SK-N-SH (cell line): ENCODE measurements at regions not wholly inside any gene's neighbourhood (a gene's known extent, or its start where the extent isn't known, plus 50 kb on each side); places are given as distances from the start of the nearest gene placed in this dataset.

Experiments
- CTCF ChIA-PET: fragments of 300-600, 350-600 bp; formaldehyde crosslinking; extraction: SDS; loops from one replicate; lab custom pipeline; 2021; lab: Yijun Ruan, JAX
- POLR2A ChIA-PET: fragments of 350-600 bp; sonication (Branson Sonifier 250); formaldehyde crosslinking; extraction: SDS; loops from one replicate; lab custom pipeline; 2020; ENCODE audit warnings: antibody characterized with exemption, inconsistent platforms; lab: Yijun Ruan, JAX
- DNase-seq: peaks from one replicate; pipeline ENCODE4 v3.0.0; 2012
- H2AFZ ChIP-seq: fragments of 200-600 bp; sonication (generic); 2 replicates; pipeline ENCODE4 v1.8.1; 2016; ENCODE audit warnings: antibody characterized with exemption, mild to moderate bottlenecking, low read depth
- H3F3A ChIP-seq: fragments of 200-600 bp; sonication (generic); replicated peaks from 2 replicates; pipeline ENCODE3; 2016; ENCODE audit warnings: antibody characterized with exemption, mild to moderate bottlenecking; ENCODE audit not compliant: insufficient read depth
- H3K27ac ChIP-seq, 2 experiments: fragments of 200-500 bp in 1 of 2; fragments of 200-600 bp in 1 of 2; sonication (Bioruptor generic) in 1 of 2; sonication (generic), shearing (Covaris generic) in 1 of 2; 2 replicates each; pipeline versions ENCODE4 v1.5.1 to v1.6.1; 2014 to 2016; ENCODE audit warnings: low read depth in 2 of 2, inconsistent platforms in 1 of 2, low read length in 1 of 2, mild to moderate bottlenecking in 1 of 2, mixed read lengths in 1 of 2
- H3K27me3 ChIP-seq: fragments of 200-600 bp; sonication (generic), shearing (Covaris generic); 2 replicates; pipeline ENCODE4 v1.6.1; 2016; ENCODE audit warnings: mixed run types; ENCODE audit not compliant: insufficient read depth
- H3K36me3 ChIP-seq, 2 experiments: fragments of 200-500 bp in 1 of 2; fragments of 200-600 bp in 1 of 2; sonication (Bioruptor generic) in 1 of 2; sonication (generic) in 1 of 2; replicated peaks in 1 of 2; 2 replicates each; pipeline versions ENCODE3 to v1.5.1; 2014 to 2016; ENCODE audit warnings: low read length in 1 of 2, mild to moderate bottlenecking in 1 of 2; ENCODE audit not compliant: insufficient read depth in 2 of 2, control insufficient read depth in 1 of 2
- H3K4me1 ChIP-seq, 2 experiments: fragments of 200-500 bp in 1 of 2; fragments of 200-600 bp in 1 of 2; sonication (Bioruptor generic) in 1 of 2; sonication (generic), shearing (Covaris generic) in 1 of 2; 2 replicates each; pipeline versions ENCODE4 v1.5.1 to v1.6.1; 2014 to 2016; ENCODE audit warnings: low read depth in 1 of 2, low read length in 1 of 2, mixed run types in 1 of 2; ENCODE audit not compliant: insufficient read depth in 2 of 2, control insufficient read depth in 1 of 2
- H3K4me2 ChIP-seq: fragments of 200-600 bp; sonication (generic), shearing (Covaris generic); 2 replicates; pipeline ENCODE4 v1.6.1; 2017; ENCODE audit warnings: mixed run types
- H3K4me3 ChIP-seq, 2 experiments: fragments of 200-500 bp in 1 of 2; fragments of 200-600 bp in 1 of 2; sonication (Bioruptor generic) in 1 of 2; sonication (generic), shearing (Covaris generic) in 1 of 2; 2 replicates each; pipeline versions ENCODE4 v1.5.1 to v1.8.1; 2014 to 2016; ENCODE audit warnings: low read depth in 2 of 2, inconsistent platforms in 1 of 2, low read length in 1 of 2, mild to moderate bottlenecking in 1 of 2, mixed read lengths in 1 of 2, moderate library complexity in 1 of 2
- H3K79me2 ChIP-seq: fragments of 200-600 bp; sonication (generic); 2 replicates; pipeline ENCODE4 v1.8.1; 2017; ENCODE audit warnings: mild to moderate bottlenecking; ENCODE audit not compliant: insufficient read depth
- H3K9ac ChIP-seq: fragments of 200-600 bp; sonication (generic); 2 replicates; pipeline ENCODE4 v1.6.1; 2017; ENCODE audit warnings: mixed run types
- H3K9me2 ChIP-seq: fragments of 200-600 bp; sonication (generic); 2 replicates; pipeline ENCODE4 v1.6.1; 2017; ENCODE audit warnings: mixed run types
- H3K9me3 ChIP-seq: fragments of 200-600 bp; sonication (generic); 2 replicates; pipeline ENCODE4 v1.6.1; 2017; ENCODE audit warnings: mixed run types, mild to moderate bottlenecking, moderate library complexity
- H4K20me1 ChIP-seq: fragments of 200-600 bp; sonication (generic); 2 replicates; pipeline ENCODE4 v1.6.1; 2017; ENCODE audit warnings: mild to moderate bottlenecking, mixed run types; ENCODE audit not compliant: insufficient read depth
- CHD2 ChIP-seq: fragments of 150-350 bp; IDR thresholded peaks from 2 replicates; pipeline ENCODE4 v1.6.1; 2018; ENCODE audit warnings: low read length; ENCODE audit not compliant: partially characterized antibody
- ELF1 ChIP-seq: IDR thresholded peaks from 2 replicates; pipeline ENCODE4 v1.4.0; 2012
- EP300 ChIP-seq, 2 experiments: IDR thresholded peaks; 2 replicates each; pipeline versions ENCODE4 v1.4.0 to v1.6.1; 2012; ENCODE audit warnings: borderline replicate concordance in 1 of 2, low read depth in 1 of 2, low read length in 1 of 2
- EZH2phosphoT487 ChIP-seq: fragments of 200-600 bp; sonication (generic); IDR thresholded peaks from 2 replicates; pipeline ENCODE4 v1.6.1; 2017; ENCODE audit warnings: low read depth, mixed run types, mild to moderate bottlenecking, antibody characterized with exemption, moderate library complexity, borderline replicate concordance
- FOXJ3 ChIP-seq: sonication (generic); formaldehyde crosslinking; IDR thresholded peaks from 2 replicates; pipeline ENCODE4 v1.5.1; 2020; ENCODE audit warnings: mild to moderate bottlenecking, missing genetic modification reagents
- GABPA ChIP-seq: IDR thresholded peaks from 2 replicates; pipeline ENCODE4 v1.4.0; 2012; ENCODE audit warnings: low read depth, mild to moderate bottlenecking
- GATA2 ChIP-seq: sonication (generic); formaldehyde crosslinking; IDR thresholded peaks from 2 replicates; pipeline ENCODE4 v1.5.0; 2020; ENCODE audit warnings: mild to moderate bottlenecking, missing genetic modification reagents
- JUND ChIP-seq: IDR thresholded peaks from 2 replicates; pipeline ENCODE4 v1.4.0; 2012
- MEF2A ChIP-seq: IDR thresholded peaks from 2 replicates; pipeline ENCODE4 v1.4.0; 2012; ENCODE audit warnings: low read depth, borderline replicate concordance
- NFIC ChIP-seq: IDR thresholded peaks from 2 replicates; pipeline ENCODE4 v1.4.0; 2012; ENCODE audit warnings: borderline replicate concordance
- NRF1 ChIP-seq: IDR thresholded peaks from 2 replicates; pipeline ENCODE4 v1.6.1; 2012; ENCODE audit warnings: low read depth, mild to moderate bottlenecking, low read length
- RAD21 ChIP-seq: IDR thresholded peaks from 2 replicates; pipeline ENCODE4 v1.6.1; 2012; ENCODE audit warnings: mild to moderate bottlenecking, low read length
- RCOR1 ChIP-seq: fragments of 150-350 bp; IDR thresholded peaks from 2 replicates; pipeline ENCODE4 v1.6.1; 2017; ENCODE audit warnings: antibody characterized with exemption, low read length
- RXRA ChIP-seq: IDR thresholded peaks from 2 replicates; pipeline ENCODE4 v1.4.0; 2012; ENCODE audit warnings: low read depth, mild to moderate bottlenecking, borderline replicate concordance
- SIN3A ChIP-seq: IDR thresholded peaks from 2 replicates; pipeline ENCODE4 v1.6.1; 2012; ENCODE audit warnings: low read depth, mild to moderate bottlenecking, low read length, moderate library complexity, borderline replicate concordance
- SMC3 ChIP-seq: IDR thresholded peaks from 2 replicates; pipeline ENCODE4 v1.6.1; 2012; ENCODE audit warnings: low read depth, low read length, improper control_type of control experiment
- TAF1 ChIP-seq: IDR thresholded peaks from 2 replicates; pipeline ENCODE4 v1.6.1; 2012; ENCODE audit warnings: low read depth, mild to moderate bottlenecking, low read length, moderate library complexity, borderline replicate concordance
- TCF12 ChIP-seq: IDR thresholded peaks from 2 replicates; pipeline ENCODE4 v1.4.0; 2012
- TEAD4 ChIP-seq: IDR thresholded peaks from 2 replicates; pipeline ENCODE4 v1.4.0; 2012; ENCODE audit warnings: mild to moderate bottlenecking, borderline replicate concordance; ENCODE audit not compliant: insufficient read depth
- USF1 ChIP-seq: IDR thresholded peaks from 2 replicates; pipeline ENCODE4 v1.4.0; 2012; ENCODE audit warnings: low read depth, borderline replicate concordance
- YY1 ChIP-seq: IDR thresholded peaks from 2 replicates; pipeline ENCODE4 v1.4.0; 2012; ENCODE audit warnings: low read depth, mild to moderate bottlenecking
- WGBS: methylation state at CpG from one replicate; pipeline ENCODE4 v1.1.6; 2017; ENCODE audit warnings: low lambda C conversion rate; 5-methylcytosine and 5-hydroxymethylcytosine counted together
- TF ChIP-seq, protein P1 (sequence below): IDR thresholded peaks from 2 replicates; pipeline ENCODE4 v1.4.0; 2012; ENCODE audit warnings: low read depth, borderline replicate concordance

GRCh38 chr4:147236806-147237205, 244.1 kb upstream of the EDNRA start:
- Histone ChIP-seq H4K20me1 (no peaks in the 10 kb centered on the region), H2AFZ (no peak overlapping the region), H3K79me2 (no peaks in the 10 kb centered on the region), H3K4me1 (no peaks in the 10 kb centered on the region), H3K4me3 (no peak overlapping the region), H3K36me3 (no peaks in the 10 kb centered on the region), H3K9ac (no peak overlapping the region), H3K4me2 (no peak overlapping the region), H3K9me2 (no peaks in the 10 kb centered on the region), H3K9me3 (no peaks in the 10 kb centered on the region), H3K27me3 (no peaks in the 10 kb centered on the region), H3F3A (no peaks in the 10 kb centered on the region), H3K27ac (no peak overlapping the region)
- 63% methylated on average over 3 of the region's 3 CpGs for WGBS
- ChIA-PET POLR2A (no interaction called here), CTCF (no interaction called here)
- no peak for DNase-seq
- no peak for TF ChIP-seq TEAD4
- TF ChIP-seq TAF1: no peak
- TF ChIP-seq GATA2 (CRISPR knock-in tag): no peak
- no peak for TF ChIP-seq MEF2A
- no peak for TF ChIP-seq RCOR1
- no peak for TF ChIP-seq YY1
- no peak for TF ChIP-seq RAD21
- no peak for TF ChIP-seq EZH2phosphoT487
- TF ChIP-seq ELF1: no peak
- no peak for TF ChIP-seq GABPA
- no peak for TF ChIP-seq RXRA
- TF ChIP-seq, protein P1, sequence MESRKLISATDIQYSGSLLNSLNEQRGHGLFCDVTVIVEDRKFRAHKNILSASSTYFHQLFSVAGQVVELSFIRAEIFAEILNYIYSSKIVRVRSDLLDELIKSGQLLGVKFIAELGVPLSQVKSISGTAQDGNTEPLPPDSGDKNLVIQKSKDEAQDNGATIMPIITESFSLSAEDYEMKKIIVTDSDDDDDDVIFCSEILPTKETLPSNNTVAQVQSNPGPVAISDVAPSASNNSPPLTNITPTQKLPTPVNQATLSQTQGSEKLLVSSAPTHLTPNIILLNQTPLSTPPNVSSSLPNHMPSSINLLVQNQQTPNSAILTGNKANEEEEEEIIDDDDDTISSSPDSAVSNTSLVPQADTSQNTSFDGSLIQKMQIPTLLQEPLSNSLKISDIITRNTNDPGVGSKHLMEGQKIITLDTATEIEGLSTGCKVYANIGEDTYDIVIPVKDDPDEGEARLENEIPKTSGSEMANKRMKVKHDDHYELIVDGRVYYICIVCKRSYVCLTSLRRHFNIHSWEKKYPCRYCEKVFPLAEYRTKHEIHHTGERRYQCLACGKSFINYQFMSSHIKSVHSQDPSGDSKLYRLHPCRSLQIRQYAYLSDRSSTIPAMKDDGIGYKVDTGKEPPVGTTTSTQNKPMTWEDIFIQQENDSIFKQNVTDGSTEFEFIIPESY: no peak
- no peak for TF ChIP-seq USF1
- no peak for TF ChIP-seq EP300 (IDR thresholded peaks at IDR 0.05; ENCODE audit: borderline replicate concordance in 1 of 2, low read depth in 1 of 2, low read length in 1 of 2)
- no peak for TF ChIP-seq SMC3
- no peak for TF ChIP-seq NRF1
- no peak for TF ChIP-seq TCF12
- no peak for TF ChIP-seq FOXJ3 (CRISPR knock-in tag)

GRCh38 chr4:147244786-147245185, 236.1 kb upstream of the EDNRA start:
- no peak for DNase-seq
- POLR2A ChIA-PET: no interaction called here
- Histone ChIP-seq H3K79me2 (no peaks in the 10 kb centered on the region), H3K9me3 (no peaks in the 10 kb centered on the region), H3K4me3 (no peak overlapping the region), H3K4me2 (no peak overlapping the region), H3K9ac (no peak overlapping the region), H3K9me2 (no peaks in the 10 kb centered on the region), H3F3A (no peaks in the 10 kb centered on the region), H3K4me1 (no peaks in the 10 kb centered on the region), H3K27me3 (no peaks in the 10 kb centered on the region), H4K20me1 (no peaks in the 10 kb centered on the region), H3K27ac (no peak overlapping the region)
- TF ChIP-seq USF1 (no peak), SMC3 (no peak), EP300 (IDR thresholded peaks at IDR 0.05; ENCODE audit: borderline replicate concordance in 1 of 2, low read depth in 1 of 2, low read length in 1 of 2) (no peak), CHD2 (no peak), NFIC (no peak), GATA2 (CRISPR knock-in tag) (no peak), JUND (no peak), RAD21 (no peak), GABPA (no peak), SIN3A (no peak), RXRA (no peak)
- TF ChIP-seq, all 33 proteins: peak for 0
- CTCF ChIA-PET: no interaction called here
- Histone ChIP-seq H3K36me3 (peaks cover 0 to 2% of the 10 kb centered on the region in 2 experiments), H2AFZ (no peak overlapping the region)
- 0% methylated on average over 1 of the region's 1 CpG for WGBS
